SK-N-MC (cell line): ENCODE measurements at regions not wholly inside any gene's neighbourhood (a gene's known extent, or its start where the extent isn't known, plus 50 kb on each side); places are given as distances from the start of the nearest gene placed in this dataset.

Experiments
- DNase-seq: peaks from one replicate; pipeline ENCODE4 v3.0.0-alpha.2; 2011; ENCODE audit warnings: low read depth, low spot score
- H3K27ac ChIP-seq: fragments of 200-600 bp; sonication (generic); 2 replicates; pipeline ENCODE4 v1.5.1; 2016; ENCODE audit warnings: mixed run types
- H3K36me3 ChIP-seq: fragments of 200-600 bp; sonication (generic); 2 replicates; pipeline ENCODE4 v1.6.1; 2017; ENCODE audit warnings: antibody characterized with exemption, low read length, mixed read lengths; ENCODE audit not compliant: insufficient read depth
- H3K4me3 ChIP-seq: fragments of 200-600 bp; sonication (generic); 2 replicates; pipeline ENCODE4 v1.5.1; 2016
- H3K9ac ChIP-seq: fragments of 200-600 bp; sonication (generic); 2 replicates; pipeline ENCODE4 v1.8.0; 2017; ENCODE audit warnings: mixed run types, mixed read lengths; ENCODE audit not compliant: insufficient read length
- H3K9me3 ChIP-seq: fragments of 200-600 bp; sonication (generic); 2 replicates; pipeline ENCODE4 v1.6.1; 2017; ENCODE audit warnings: low read depth, mild to moderate bottlenecking, antibody characterized with exemption, low read length, moderate library complexity, mixed read lengths
- EZH2 ChIP-seq: fragments of 200-600 bp; sonication (generic); IDR thresholded peaks from one replicate; pipeline ENCODE4 v1.6.1; 2017; ENCODE audit warnings: antibody characterized with exemption
- FOXP2 ChIP-seq: optimal IDR thresholded peaks from 2 replicates; pipeline ENCODE3; 2011; ENCODE audit warnings: mild to moderate bottlenecking, moderate library complexity; ENCODE audit not compliant: insufficient read depth; ENCODE audit errors: extremely low read length, control extremely low read depth
- POLR2AphosphoS5 ChIP-seq: IDR thresholded peaks from 2 replicates; pipeline ENCODE4 v1.6.1; 2012; ENCODE audit warnings: mild to moderate bottlenecking, low read depth, low read length, borderline replicate concordance

GRCh38 chr5:13276156-13276555 lies 668.3 kb downstream of the DNAH5 start:
- no peak for TF ChIP-seq EZH2
- no peak for TF ChIP-seq FOXP2
- no peak for TF ChIP-seq POLR2AphosphoS5

GRCh38 chr5:13263701-13264100 lies 680.8 kb downstream of the DNAH5 start:
- Histone ChIP-seq H3K9ac (no peak overlapping the region), H3K4me3 (no peak overlapping the region), H3K27ac (no peak overlapping the region), H3K36me3 (no peaks in the 10 kb centered on the region), H3K9me3 (no peaks in the 10 kb centered on the region)
- DNase-seq, result no peak
- TF ChIP-seq FOXP2 (no peak), EZH2 (no peak), POLR2AphosphoS5 (no peak)

More at GRCh38 chr5:13276156-13276555, 668.3 kb downstream of the DNAH5 start:
- Histone ChIP-seq H3K9me3 (no peaks in the 10 kb centered on the region), H3K9ac (no peak overlapping the region), H3K4me3 (no peak overlapping the region), H3K36me3 (no peaks in the 10 kb centered on the region), H3K27ac (no peak overlapping the region)
- DNase-seq, result no peak

- no peak for DNase-seq
- Histone ChIP-seq H3K9me3 (no peaks in the 10 kb centered on the region), H3K27ac (no peak overlapping the region), H3K4me3 (no peak overlapping the region), H3K9ac (no peak overlapping the region), H3K36me3 (no peaks in the 10 kb centered on the region)
- TF ChIP-seq FOXP2 (no peak), POLR2AphosphoS5 (no peak), EZH2 (no peak)
These were observed 691.4 kb downstream of the DNAH5 start for GRCh38 chr5:13253111-13253510.

GRCh38 chr5:13252699-13253098 lies 691.8 kb downstream of the DNAH5 start:
- TF ChIP-seq POLR2AphosphoS5 (no peak), FOXP2 (no peak), EZH2 (no peak)
- H3K9ac ChIP-seq, result no peak overlapping the region
- DNase-seq, result no peak
- H3K36me3 ChIP-seq, result no peaks in the 10 kb centered on the region
- H3K4me3 ChIP-seq, result no peak overlapping the region
- H3K27ac ChIP-seq, result no peak overlapping the region
- no peaks in the 10 kb centered on the region for H3K9me3 ChIP-seq

GRCh38 chr5:13251623-13252376 lies 692.7 kb downstream of the DNAH5 start:
- H3K9me3 ChIP-seq, result no peaks in the 10 kb centered on the region
- H3K36me3 ChIP-seq, result no peaks in the 10 kb centered on the region
- DNase-seq, result no peak
- TF ChIP-seq FOXP2, result no peak
- no peak for TF ChIP-seq EZH2
- no peak for TF ChIP-seq POLR2AphosphoS5
- no peak overlapping the region for H3K9ac ChIP-seq
- no peak overlapping the region for H3K4me3 ChIP-seq
- H3K27ac ChIP-seq, result no peak overlapping the region

- no peaks in the 10 kb centered on the region for H3K9me3 ChIP-seq
- no peak for TF ChIP-seq EZH2
- TF ChIP-seq FOXP2, result no peak
- no peak for TF ChIP-seq POLR2AphosphoS5
- H3K9ac ChIP-seq, result no peak overlapping the region
- DNase-seq, result no peak
- no peak overlapping the region for H3K27ac ChIP-seq
- no peaks in the 10 kb centered on the region for H3K36me3 ChIP-seq
- no peak overlapping the region for H3K4me3 ChIP-seq
These were observed 693.8 kb downstream of the DNAH5 start for GRCh38 chr5:13250464-13251291.

GRCh38 chr5:13249854-13250253 lies 694.6 kb downstream of the DNAH5 start:
- no peak overlapping the region for H3K27ac ChIP-seq
- DNase-seq, result no peak

GRCh38 chr5:13248253-13248652 lies 696.2 kb downstream of the DNAH5 start:
- no peaks in the 10 kb centered on the region for H3K36me3 ChIP-seq
- TF ChIP-seq POLR2AphosphoS5 (no peak), EZH2 (no peak), FOXP2 (no peak)
- no peak overlapping the region for H3K9ac ChIP-seq
- no peak overlapping the region for H3K27ac ChIP-seq
- no peak overlapping the region for H3K4me3 ChIP-seq
- no peaks in the 10 kb centered on the region for H3K9me3 ChIP-seq
- DNase-seq, result no peak

More at GRCh38 chr5:13249854-13250253, 694.6 kb downstream of the DNAH5 start:
- TF ChIP-seq POLR2AphosphoS5 (no peak), EZH2 (no peak)
- Histone ChIP-seq H3K9me3 (no peaks in the 10 kb centered on the region), H3K36me3 (no peaks in the 10 kb centered on the region), H3K9ac (no peak overlapping the region), H3K4me3 (no peak overlapping the region)

GRCh38 chr5:13246053-13246452 lies 698.4 kb downstream of the DNAH5 start:
- no peaks in the 10 kb centered on the region for H3K36me3 ChIP-seq
- H3K9me3 ChIP-seq, result no peaks in the 10 kb centered on the region
- DNase-seq, result no peak
- TF ChIP-seq FOXP2 (no peak), EZH2 (no peak), POLR2AphosphoS5 (no peak)
- H3K9ac ChIP-seq, result no peak overlapping the region
- H3K27ac ChIP-seq, result no peak overlapping the region
- no peak overlapping the region for H3K4me3 ChIP-seq
